Loucy (cell line): ENCODE measurements at regions not wholly inside any gene's neighbourhood (a gene's known extent, or its start where the extent isn't known, plus 50 kb on each side); places are given as distances from the start of the nearest gene placed in this dataset.

Experiments
- H2AFZ ChIP-seq: fragments of 200-600 bp; sonication (generic); 2 replicates; pipeline ENCODE4 v1.6.0; 2016; ENCODE audit warnings: antibody characterized with exemption, mild to moderate bottlenecking, low read length, moderate library complexity
- H3F3A ChIP-seq: fragments of 200-600 bp; 2 replicates; pipeline ENCODE4 v1.6.0; 2016; ENCODE audit warnings: antibody characterized with exemption, low read depth, mild to moderate bottlenecking
- H3K27me3 ChIP-seq: fragments of 200-600 bp; sonication (generic); 2 replicates; pipeline ENCODE4 v1.6.1; 2014; ENCODE audit warnings: low read length, mild to moderate bottlenecking; ENCODE audit not compliant: insufficient read depth, poor library complexity, severe bottlenecking
- H3K36me3 ChIP-seq: fragments of 200-600 bp; sonication (generic); 2 replicates; pipeline ENCODE4 v1.6.1; 2016; ENCODE audit warnings: low read length; ENCODE audit not compliant: insufficient read depth
- H3K4me1 ChIP-seq: fragments of 200-600 bp; sonication (generic); 2 replicates; pipeline ENCODE4 v1.5.1; 2014; ENCODE audit warnings: low read length, mild to moderate bottlenecking; ENCODE audit not compliant: insufficient read depth, poor library complexity, severe bottlenecking
- H3K4me2 ChIP-seq: fragments of 200-600 bp; sonication (generic); 2 replicates; pipeline ENCODE4 v1.6.0; 2014; ENCODE audit warnings: antibody characterized with exemption, low read length, low read depth, mild to moderate bottlenecking; ENCODE audit not compliant: poor library complexity, severe bottlenecking
- H3K4me3 ChIP-seq: fragments of 200-600 bp; sonication (generic); 2 replicates; pipeline ENCODE4 v1.5.1; 2014; ENCODE audit warnings: low read length, mild to moderate bottlenecking, mixed read lengths; ENCODE audit not compliant: poor library complexity, severe bottlenecking
- H3K79me2 ChIP-seq: fragments of 200-600 bp; sonication (generic); 2 replicates; pipeline ENCODE4 v1.6.1; 2014; ENCODE audit warnings: low read length; ENCODE audit not compliant: insufficient read depth
- H3K9ac ChIP-seq: fragments of 200-600 bp; sonication (generic); 2 replicates; pipeline ENCODE4 v1.6.0; 2014; ENCODE audit warnings: mild to moderate bottlenecking, low read depth, low read length, moderate library complexity; ENCODE audit not compliant: poor library complexity, severe bottlenecking
- H3K9me2 ChIP-seq: fragments of 200-600 bp; sonication (generic); replicated peaks from 2 replicates; pipeline ENCODE4 v1.6.1; 2016; ENCODE audit warnings: low read depth, low read length, mixed read lengths
- H3K9me3 ChIP-seq: fragments of 200-600 bp; sonication (generic); 2 replicates; pipeline ENCODE4 v1.6.1; 2014; ENCODE audit warnings: mild to moderate bottlenecking, antibody characterized with exemption, low read length, low read depth; ENCODE audit not compliant: insufficient read depth
- H4K20me1 ChIP-seq: fragments of 200-600 bp; sonication (generic); 2 replicates; pipeline ENCODE4 v1.6.0; 2014; ENCODE audit warnings: antibody characterized with exemption, low read length, mild to moderate bottlenecking; ENCODE audit not compliant: insufficient read depth, poor library complexity, severe bottlenecking
- EZH2phosphoT487 ChIP-seq: fragments of 200-600 bp; IDR thresholded peaks from 2 replicates; pipeline ENCODE4 v1.6.1; 2018; ENCODE audit warnings: antibody characterized with exemption, mild to moderate bottlenecking, moderate library complexity, borderline replicate concordance
- TF ChIP-seq, protein P1 (sequence below): fragments of 200-600 bp; sonication (generic); conservative IDR thresholded peaks from 2 replicates; pipeline ENCODE4 v1.5.1; 2014; ENCODE audit warnings: mild to moderate bottlenecking, antibody characterized with exemption, low read length

DNA sequence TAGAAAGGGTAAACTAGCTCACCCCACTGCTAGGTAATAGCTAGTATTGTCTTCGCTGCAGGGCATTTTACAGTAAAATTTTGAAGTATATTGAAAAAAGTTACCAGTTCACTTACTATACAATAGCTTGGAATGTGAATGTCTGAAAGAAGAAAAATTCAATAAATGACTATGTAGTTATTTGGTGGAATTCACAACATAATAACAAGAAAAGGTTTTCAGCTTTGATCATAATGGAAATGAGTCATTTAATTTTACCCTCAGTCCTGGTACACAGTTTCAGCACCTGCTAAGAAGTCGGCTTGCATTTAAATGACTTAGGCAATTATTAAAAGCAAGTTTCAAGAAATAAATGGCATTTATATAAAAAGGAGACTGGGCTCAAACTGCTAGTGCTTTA, 90.4 kb downstream of the NUP35 start:
- Histone ChIP-seq H3F3A (no peaks in the 10 kb centered on the region), H4K20me1 (no peaks in the 10 kb centered on the region), H3K27me3 (no peaks in the 10 kb centered on the region), H3K4me2 (no peak overlapping the region), H3K9me3 (no peaks in the 10 kb centered on the region), H3K36me3 (no peaks in the 10 kb centered on the region), H3K9ac (no peak overlapping the region), H2AFZ (no peak overlapping the region), H3K4me3 (no peak overlapping the region), H3K79me2 (no peaks in the 10 kb centered on the region), H3K9me2 (no peaks in the 10 kb centered on the region), H3K4me1 (no peaks in the 10 kb centered on the region)
- TF ChIP-seq EZH2phosphoT487 = no peak
- TF ChIP-seq, protein P1, sequence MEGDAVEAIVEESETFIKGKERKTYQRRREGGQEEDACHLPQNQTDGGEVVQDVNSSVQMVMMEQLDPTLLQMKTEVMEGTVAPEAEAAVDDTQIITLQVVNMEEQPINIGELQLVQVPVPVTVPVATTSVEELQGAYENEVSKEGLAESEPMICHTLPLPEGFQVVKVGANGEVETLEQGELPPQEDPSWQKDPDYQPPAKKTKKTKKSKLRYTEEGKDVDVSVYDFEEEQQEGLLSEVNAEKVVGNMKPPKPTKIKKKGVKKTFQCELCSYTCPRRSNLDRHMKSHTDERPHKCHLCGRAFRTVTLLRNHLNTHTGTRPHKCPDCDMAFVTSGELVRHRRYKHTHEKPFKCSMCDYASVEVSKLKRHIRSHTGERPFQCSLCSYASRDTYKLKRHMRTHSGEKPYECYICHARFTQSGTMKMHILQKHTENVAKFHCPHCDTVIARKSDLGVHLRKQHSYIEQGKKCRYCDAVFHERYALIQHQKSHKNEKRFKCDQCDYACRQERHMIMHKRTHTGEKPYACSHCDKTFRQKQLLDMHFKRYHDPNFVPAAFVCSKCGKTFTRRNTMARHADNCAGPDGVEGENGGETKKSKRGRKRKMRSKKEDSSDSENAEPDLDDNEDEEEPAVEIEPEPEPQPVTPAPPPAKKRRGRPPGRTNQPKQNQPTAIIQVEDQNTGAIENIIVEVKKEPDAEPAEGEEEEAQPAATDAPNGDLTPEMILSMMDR = no peak

- Histone ChIP-seq H4K20me1 (no peaks in the 10 kb centered on the region), H3K9me3 (no peaks in the 10 kb centered on the region), H3F3A (no peaks in the 10 kb centered on the region), H3K79me2 (no peaks in the 10 kb centered on the region), H3K36me3 (no peaks in the 10 kb centered on the region), H2AFZ (no peak overlapping the region), H3K4me2 (no peak overlapping the region), H3K9ac (no peak overlapping the region), H3K27me3 (no peaks in the 10 kb centered on the region), H3K4me3 (no peak overlapping the region), H3K9me2 (no peaks in the 10 kb centered on the region), H3K4me1 (no peaks in the 10 kb centered on the region)
- no peak for TF ChIP-seq EZH2phosphoT487
These were observed 91.7 kb downstream of the NUP35 start for GRCh38 chr2:183215917-183216316.

DNA sequence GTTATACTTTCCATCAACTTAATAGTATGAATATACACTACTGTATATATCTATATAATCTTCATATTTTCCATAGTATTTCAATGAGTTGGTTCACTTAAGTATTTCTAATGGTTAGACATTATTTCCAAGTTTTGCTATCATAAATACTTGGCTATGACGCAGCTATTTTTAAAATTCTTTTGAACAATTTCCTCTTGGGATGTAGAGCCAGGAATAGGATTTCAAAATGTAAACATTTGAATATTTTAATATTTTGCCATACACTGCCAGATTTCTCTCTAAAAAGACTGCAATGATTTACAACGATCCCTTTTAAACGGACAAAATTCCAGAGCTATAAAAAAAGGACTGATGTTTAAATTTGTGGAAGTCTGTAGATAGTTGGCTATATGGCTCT, 95.6 kb downstream of the NUP35 start:
- no peaks in the 10 kb centered on the region for H3F3A ChIP-seq
- no peak for TF ChIP-seq EZH2phosphoT487
- TF ChIP-seq, protein P1 = no peak
- no peaks in the 10 kb centered on the region for H3K4me1 ChIP-seq
- no peak overlapping the region for H3K9ac ChIP-seq
- H3K27me3 ChIP-seq = no peaks in the 10 kb centered on the region
- H3K9me2 ChIP-seq = no peaks in the 10 kb centered on the region
- no peaks in the 10 kb centered on the region for H3K79me2 ChIP-seq
- no peaks in the 10 kb centered on the region for H3K9me3 ChIP-seq
- no peaks in the 10 kb centered on the region for H4K20me1 ChIP-seq
- no peak overlapping the region for H3K4me3 ChIP-seq
- no peaks in the 10 kb centered on the region for H3K36me3 ChIP-seq
- H2AFZ ChIP-seq = no peak overlapping the region
- no peak overlapping the region for H3K4me2 ChIP-seq

DNA sequence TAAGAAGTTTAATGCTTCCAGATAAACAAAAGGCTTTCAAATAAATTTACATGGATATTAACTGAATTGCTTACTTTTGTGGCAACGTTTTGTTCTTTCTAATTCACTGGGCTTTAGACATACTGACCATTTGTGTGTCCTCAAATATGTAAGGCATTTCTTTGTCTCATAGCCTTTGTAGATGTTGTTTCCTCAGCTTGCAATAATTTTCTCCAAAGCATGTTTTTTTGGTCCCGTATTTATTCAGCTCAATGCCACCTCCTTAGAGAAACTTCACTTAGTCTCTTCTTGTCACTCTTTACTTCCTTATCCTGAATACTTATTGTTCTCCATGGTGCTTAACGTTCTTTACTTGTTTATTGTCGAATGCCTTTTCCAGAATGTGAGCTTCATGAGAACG, 98.5 kb downstream of the NUP35 start:
- no peaks in the 10 kb centered on the region for H4K20me1 ChIP-seq
- no peak overlapping the region for H3K4me2 ChIP-seq
- H3K79me2 ChIP-seq = no peaks in the 10 kb centered on the region
- H3K9me2 ChIP-seq = no peaks in the 10 kb centered on the region
- TF ChIP-seq, protein P1 = no peak
- TF ChIP-seq EZH2phosphoT487 = no peak
- no peak overlapping the region for H3K4me3 ChIP-seq
- no peaks in the 10 kb centered on the region for H3K4me1 ChIP-seq
- no peaks in the 10 kb centered on the region for H3K36me3 ChIP-seq
- H3K9ac ChIP-seq = no peak overlapping the region
- no peak overlapping the region for H2AFZ ChIP-seq
- no peaks in the 10 kb centered on the region for H3K9me3 ChIP-seq
- H3F3A ChIP-seq = no peaks in the 10 kb centered on the region
- H3K27me3 ChIP-seq = no peaks in the 10 kb centered on the region
